Ramos (cell line): ENCODE measurements at regions not wholly inside any gene's neighbourhood (a gene's known extent, or its start where the extent isn't known, plus 50 kb on each side); places are given as distances from the start of the nearest gene placed in this dataset.
"Not testable (repeated sequence)": the region's sequence is repeated elsewhere in the genome, so short reads cannot be mapped to it uniquely, and the experiment has no call there.

Experiments used
- in situ Hi-C: fragments of 300-500 bp; cut with MboI; formaldehyde crosslinking; loops from one replicate; pipeline ENCODE4 v1.14.3; 2022; ENCODE audit warnings: low sequenced_read_pairs; ENCODE audit not compliant: unreplicated experiment

GRCh38 chr3:81910244-81910852 lies 148.9 kb upstream of the GBE1 start:
- in situ Hi-C loops = no loop called here

- in situ Hi-C loops = no loop called here
Measured at GRCh38 chr3:81909796-81910195, 148.4 kb upstream of the GBE1 start.

GRCh38 chr3:81908561-81908960 lies 147.1 kb upstream of the GBE1 start:
- in situ Hi-C loops = no loop called here

- in situ Hi-C loops = no loop called here
Measured at GRCh38 chr3:81898336-81898735, 136.9 kb upstream of the GBE1 start.

GRCh38 chr3:81894598-81894997 lies 133.2 kb upstream of the GBE1 start:
- in situ Hi-C loops = no loop called here

GRCh38 chr3:81891055-81891895 lies 129.8 kb upstream of the GBE1 start:
- in situ Hi-C loops = no loop called here

GRCh38 chr3:81888914-81889557 lies 127.6 kb upstream of the GBE1 start:
- in situ Hi-C loops = no loop called here

- in situ Hi-C loops = no loop called here
Measured at GRCh38 chr3:81887448-81887847, 126.0 kb upstream of the GBE1 start.

- in situ Hi-C loops = no loop called here
Measured at GRCh38 chr3:81886081-81886480, 124.6 kb upstream of the GBE1 start.

- in situ Hi-C loops = no loop called here
Measured at GRCh38 chr3:81884791-81885190, 123.3 kb upstream of the GBE1 start.

GRCh38 chr3:81876826-81877225 lies 115.4 kb upstream of the GBE1 start:
- in situ Hi-C loops = no loop called here

- in situ Hi-C loops = no loop called here
Measured at GRCh38 chr3:81874738-81875137, 113.3 kb upstream of the GBE1 start.

GRCh38 chr3:81872566-81872965 lies 111.1 kb upstream of the GBE1 start:
- in situ Hi-C loops = no loop called here

GRCh38 chr3:81871358-81872155 lies 110.1 kb upstream of the GBE1 start:
- in situ Hi-C loops = no loop called here

GRCh38 chr3:81869382-81869781 lies 107.9 kb upstream of the GBE1 start:
- in situ Hi-C loops = no loop called here

- in situ Hi-C loops = no loop called here
Measured at GRCh38 chr3:81868597-81868996, 107.2 kb upstream of the GBE1 start.

GRCh38 chr3:81867875-81868274 lies 106.4 kb upstream of the GBE1 start:
- in situ Hi-C loops = no loop called here

GRCh38 chr3:81865164-81865563 lies 103.7 kb upstream of the GBE1 start:
- in situ Hi-C loops = not testable (repeated sequence)

GRCh38 chr3:81864272-81864671 lies 102.8 kb upstream of the GBE1 start:
- in situ Hi-C loops = no loop called here

GRCh38 chr3:81863756-81864155 lies 102.3 kb upstream of the GBE1 start:
- in situ Hi-C loops = no loop called here

GRCh38 chr3:81861593-81861992 lies 100.1 kb upstream of the GBE1 start:
- in situ Hi-C loops = no loop called here
